Lower leg skin (tissue), 3 donors: ENCODE measurements at regions not wholly inside any gene's neighbourhood (a gene's known extent, or its start where the extent isn't known, plus 50 kb on each side); places are given as distances from the start of the nearest gene placed in this dataset.

Experiments used
- CTCF ChIP-seq, 3 donors: fragments of 450-650 bp; IDR thresholded peaks; one replicate each; pipeline ENCODE4 v1.5.1; 2016; ENCODE audit warnings: antibody characterized with exemption in 3 of 3, mild to moderate bottlenecking in 3 of 3, moderate library complexity in 2 of 3
- POLR2A ChIP-seq, 2 donors: fragments of 450-650 bp; IDR thresholded peaks; one replicate each; pipeline ENCODE4 v1.6.1; 2016 to 2017; ENCODE audit warnings: antibody characterized with exemption in 2 of 2, mild to moderate bottlenecking in 1 of 2, moderate library complexity in 1 of 2

GRCh38 chr2:30315391-30316063, 84.2 kb downstream of the LBH start:
- TF ChIP-seq POLR2A (IDR thresholded peaks at IDR 0.05), result no peak
- no peak for TF ChIP-seq CTCF (IDR thresholded peaks at IDR 0.05)
